Coronary artery (tissue), 2 donors: ENCODE measurements at regions not wholly inside any gene's neighbourhood (a gene's known extent, or its start where the extent isn't known, plus 50 kb on each side); places are given as distances from the start of the nearest gene placed in this dataset.

Source experiments
- DNase-seq: peaks from one replicate; pipeline ENCODE4 v3.0.0-alpha.2; 2017; ENCODE audit warnings: low spot score
- H3K27ac ChIP-seq, 2 donors: fragments of 200-600 bp; sonication (generic); one replicate each; pipeline ENCODE4 v1.5.1; 2016 to 2019
- H3K4me3 ChIP-seq: fragments of 200-600 bp; sonication (generic); 2 replicates; pipeline ENCODE4 v1.5.1; 2016; ENCODE audit warnings: mild to moderate bottlenecking, moderate library complexity
- TF ChIP-seq, protein P1 (sequence below): fragments of 200-600 bp; sonication (generic); IDR thresholded peaks from one replicate; pipeline ENCODE4 v1.5.1; 2019; ENCODE audit warnings: antibody characterized with exemption

DNA sequence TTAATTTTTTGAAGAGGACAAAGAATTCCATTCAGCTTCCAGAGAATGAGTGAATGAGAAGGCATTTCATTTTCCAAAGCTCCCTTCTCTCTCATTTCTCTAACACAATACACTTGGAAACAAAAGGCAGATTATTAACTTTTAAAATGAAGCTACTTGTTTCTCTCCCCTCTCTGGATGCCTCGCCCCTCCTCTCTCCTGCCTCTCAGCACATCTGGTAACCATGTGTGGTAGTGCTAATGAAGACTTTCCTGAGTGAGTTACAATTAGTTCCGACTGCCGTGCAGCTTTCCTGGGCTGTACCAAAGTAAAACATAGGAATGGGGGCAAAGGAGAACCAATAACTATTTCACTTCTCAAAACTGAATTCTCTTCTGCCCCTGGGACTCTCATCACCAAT lies 84.7 kb upstream of the SOX5 start:
- H3K27ac ChIP-seq, result no peak overlapping the region
- no peak for DNase-seq
- TF ChIP-seq, protein P1, sequence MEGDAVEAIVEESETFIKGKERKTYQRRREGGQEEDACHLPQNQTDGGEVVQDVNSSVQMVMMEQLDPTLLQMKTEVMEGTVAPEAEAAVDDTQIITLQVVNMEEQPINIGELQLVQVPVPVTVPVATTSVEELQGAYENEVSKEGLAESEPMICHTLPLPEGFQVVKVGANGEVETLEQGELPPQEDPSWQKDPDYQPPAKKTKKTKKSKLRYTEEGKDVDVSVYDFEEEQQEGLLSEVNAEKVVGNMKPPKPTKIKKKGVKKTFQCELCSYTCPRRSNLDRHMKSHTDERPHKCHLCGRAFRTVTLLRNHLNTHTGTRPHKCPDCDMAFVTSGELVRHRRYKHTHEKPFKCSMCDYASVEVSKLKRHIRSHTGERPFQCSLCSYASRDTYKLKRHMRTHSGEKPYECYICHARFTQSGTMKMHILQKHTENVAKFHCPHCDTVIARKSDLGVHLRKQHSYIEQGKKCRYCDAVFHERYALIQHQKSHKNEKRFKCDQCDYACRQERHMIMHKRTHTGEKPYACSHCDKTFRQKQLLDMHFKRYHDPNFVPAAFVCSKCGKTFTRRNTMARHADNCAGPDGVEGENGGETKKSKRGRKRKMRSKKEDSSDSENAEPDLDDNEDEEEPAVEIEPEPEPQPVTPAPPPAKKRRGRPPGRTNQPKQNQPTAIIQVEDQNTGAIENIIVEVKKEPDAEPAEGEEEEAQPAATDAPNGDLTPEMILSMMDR, result no peak
- H3K4me3 ChIP-seq, result no peak overlapping the region

GRCh38 chr12:24027352-24027751 lies 77.9 kb upstream of the SOX5 start:
- DNase-seq, result no peak
- TF ChIP-seq, protein P1, result no peak
- Histone ChIP-seq H3K4me3 (no peak overlapping the region), H3K27ac (no peak overlapping the region)

GRCh38 chr12:24025153-24025798 lies 75.8 kb upstream of the SOX5 start:
- Histone ChIP-seq H3K4me3 (no peak overlapping the region), H3K27ac (no peak overlapping the region)
- no peak for DNase-seq
- TF ChIP-seq, protein P1, result no peak

GRCh38 chr12:24023081-24023480 lies 73.6 kb upstream of the SOX5 start:
- Histone ChIP-seq H3K4me3 (no peak overlapping the region), H3K27ac (no peak overlapping the region)
- TF ChIP-seq, protein P1, result no peak
- DNase-seq, result no peak

DNA sequence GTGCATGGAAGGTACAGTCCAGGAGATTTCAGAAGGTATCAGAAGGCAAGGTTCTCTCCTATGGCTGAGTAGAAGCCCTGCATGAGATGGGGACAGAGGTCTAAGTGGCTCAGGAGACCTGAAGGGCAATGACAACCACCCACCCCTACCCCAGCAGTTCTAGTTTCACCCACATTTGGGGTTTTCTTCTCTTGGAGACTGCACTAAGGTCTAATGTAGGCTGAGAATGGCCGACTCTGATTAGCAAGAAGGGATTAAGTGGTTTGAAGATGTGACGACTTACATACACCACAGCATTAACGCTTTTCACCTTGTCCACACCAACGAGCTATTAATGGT lies 71.7 kb upstream of the SOX5 start:
- no peak overlapping the region for H3K27ac ChIP-seq
- TF ChIP-seq, protein P1, result no peak
- no peak for DNase-seq
- no peak overlapping the region for H3K4me3 ChIP-seq

GRCh38 chr12:24020397-24021163 lies 71.1 kb upstream of the SOX5 start:
- TF ChIP-seq, protein P1, result no peak
- H3K27ac ChIP-seq, result no peak overlapping the region
- no peak overlapping the region for H3K4me3 ChIP-seq
- no peak for DNase-seq

GRCh38 chr12:24015833-24016160 lies 66.3 kb upstream of the SOX5 start:
- H3K27ac ChIP-seq, result no peak overlapping the region
- TF ChIP-seq, protein P1, result no peak
- no peak for DNase-seq
- no peak overlapping the region for H3K4me3 ChIP-seq
